Right lobe of liver (tissue), 6 donors: ENCODE measurements at regions not wholly inside any gene's neighbourhood (a gene's known extent, or its start where the extent isn't known, plus 50 kb on each side); places are given as distances from the start of the nearest gene placed in this dataset.

Experiments used
- ATAC-seq, 4 donors: fragments of 200-7000 bp; cut with Tn5 transposase; one replicate each; pipeline ENCODE4 v1.9.1; 2020; ENCODE audit warnings: mild to moderate bottlenecking in 4 of 4, moderate library complexity in 4 of 4
- DNase-seq, 3 donors: peaks; one replicate each; pipeline ENCODE4 v3.0.0-alpha.2; 2020
- H3K27ac ChIP-seq, 3 donors: fragments of 200-600 bp; one replicate each; pipeline ENCODE4 v1.8.0; 2022
- H3K27me3 ChIP-seq, 2 donors: fragments of 200-600 bp; one replicate each; pipeline ENCODE4 v1.8.0; 2022
- H3K36me3 ChIP-seq, 4 donors: fragments of 200-600 bp; sonication (generic) in 1 of 4; one replicate each; pipeline versions ENCODE4 v1.5.1 to v1.8.0; 2017 to 2022; ENCODE audit warnings: control low read depth in 1 of 4
- H3K4me1 ChIP-seq, 4 donors: fragments of 200-600 bp; sonication (generic) in 1 of 4; one replicate each; pipeline versions ENCODE4 v1.5.1 to v1.8.0; 2017 to 2022; ENCODE audit warnings: control low read depth in 1 of 4
- H3K4me3 ChIP-seq, 3 donors: fragments of 200-600 bp; one replicate each; pipeline ENCODE4 v1.8.0; 2022
- H3K9me3 ChIP-seq, 4 donors: fragments of 200-600 bp; sonication (generic) in 1 of 4; one replicate each; pipeline versions ENCODE4 v1.5.1 to v1.8.0; 2017 to 2022; ENCODE audit warnings: control low read depth in 1 of 4
- POLR2A ChIP-seq: fragments of 450-650 bp; IDR thresholded peaks from one replicate; pipeline ENCODE4 v1.6.1; 2017; ENCODE audit warnings: antibody characterized with exemption, mild to moderate bottlenecking
- WGBS: methylation state at CpG from one replicate; pipeline ENCODE4 v1.1.6; 2018; ENCODE audit warnings: low coverage, low lambda C conversion rate; ENCODE audit not compliant: insufficient coverage; ENCODE audit errors: missing lambda C conversion rate; 5-methylcytosine and 5-hydroxymethylcytosine counted together
- intact Hi-C, 2 donors: fragments of 100-400 bp; cut with DNase I; formaldehyde crosslinking; loops; one replicate each; pipeline versions ENCODE4 v1.11.2 to v1.14.1; 2022
- TF ChIP-seq, protein P1 (sequence below), 4 donors: fragments of 200-600 bp in 3 of 4; fragments of 450-650 bp in 1 of 4; IDR thresholded peaks; one replicate each; pipeline versions ENCODE4 v1.5.1 to v1.8.0; 2016 to 2022; ENCODE audit warnings: antibody characterized with exemption in 4 of 4, mild to moderate bottlenecking in 2 of 4
- donor health status: DM: no; HTN: yes; CAD: no.
- donor health status: DM: no; HTN: no; CAD: no.
- donor health status: DM: no; HTN: no; CAD: no.
- donor health status: DM: no; HTN: yes; CAD: no.
- donor health status: DM: no; HTN: yes; CAD: no.

GRCh38 chrX:87327267-87327666 lies 190.3 kb upstream of the KLHL4 start:
- Histone ChIP-seq H3K4me1 (no peaks in the 10 kb centered on the region), H3K9me3 (no peaks in the 10 kb centered on the region), H3K4me3 (no peak overlapping the region), H3K36me3 (no peaks in the 10 kb centered on the region), H3K27me3 (no peaks in the 10 kb centered on the region), H3K27ac (no peak overlapping the region)
- ATAC-seq (peak in 1 of 4 donors; percentile 31), DNase-seq (no peak)
- whole genome bisulfite sequencing, result 17% methylated on average over 2 of the region's 2 CpGs
- no peak for TF ChIP-seq POLR2A
- TF ChIP-seq, protein P1, sequence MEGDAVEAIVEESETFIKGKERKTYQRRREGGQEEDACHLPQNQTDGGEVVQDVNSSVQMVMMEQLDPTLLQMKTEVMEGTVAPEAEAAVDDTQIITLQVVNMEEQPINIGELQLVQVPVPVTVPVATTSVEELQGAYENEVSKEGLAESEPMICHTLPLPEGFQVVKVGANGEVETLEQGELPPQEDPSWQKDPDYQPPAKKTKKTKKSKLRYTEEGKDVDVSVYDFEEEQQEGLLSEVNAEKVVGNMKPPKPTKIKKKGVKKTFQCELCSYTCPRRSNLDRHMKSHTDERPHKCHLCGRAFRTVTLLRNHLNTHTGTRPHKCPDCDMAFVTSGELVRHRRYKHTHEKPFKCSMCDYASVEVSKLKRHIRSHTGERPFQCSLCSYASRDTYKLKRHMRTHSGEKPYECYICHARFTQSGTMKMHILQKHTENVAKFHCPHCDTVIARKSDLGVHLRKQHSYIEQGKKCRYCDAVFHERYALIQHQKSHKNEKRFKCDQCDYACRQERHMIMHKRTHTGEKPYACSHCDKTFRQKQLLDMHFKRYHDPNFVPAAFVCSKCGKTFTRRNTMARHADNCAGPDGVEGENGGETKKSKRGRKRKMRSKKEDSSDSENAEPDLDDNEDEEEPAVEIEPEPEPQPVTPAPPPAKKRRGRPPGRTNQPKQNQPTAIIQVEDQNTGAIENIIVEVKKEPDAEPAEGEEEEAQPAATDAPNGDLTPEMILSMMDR (IDR thresholded peaks at IDR 0.05), result no peak
- intact Hi-C loops, result no loop called here

DNA sequence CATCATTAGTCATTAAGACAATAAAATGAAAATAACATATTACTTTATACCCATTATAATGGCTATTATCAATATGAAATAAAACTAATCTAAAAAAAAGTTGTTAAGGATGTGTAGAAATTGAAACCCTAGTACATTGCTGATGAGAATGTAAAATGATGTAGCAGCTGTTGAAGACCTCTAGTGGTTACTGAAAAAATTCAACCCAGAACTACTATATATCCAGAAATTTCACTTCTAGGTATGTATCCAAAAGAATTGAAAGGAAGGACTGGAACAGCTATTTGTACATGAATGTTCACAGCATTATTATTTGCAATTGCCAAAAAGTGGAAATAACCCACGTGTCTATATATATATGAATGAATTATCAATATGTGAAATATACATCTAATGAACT lies 180.3 kb upstream of the KLHL4 start:
- Histone ChIP-seq H3K27ac (no peak overlapping the region), H3K4me1 (no peaks in the 10 kb centered on the region), H3K36me3 (no peaks in the 10 kb centered on the region), H3K9me3 (no peaks in the 10 kb centered on the region), H3K4me3 (no peak overlapping the region), H3K27me3 (peaks cover 0 to 9% of the 10 kb centered on the region in 2 donors)
- intact Hi-C loops, result no loop called here
- no peak for DNase-seq
- WGBS, result 10% methylated on average over 1 of the region's 1 CpG
- TF ChIP-seq POLR2A, result no peak
- TF ChIP-seq, protein P1 (IDR thresholded peaks at IDR 0.05), result peak in 3 of 4 donors; percentile 11 to 17 (median 15)
- no peak for ATAC-seq

DNA sequence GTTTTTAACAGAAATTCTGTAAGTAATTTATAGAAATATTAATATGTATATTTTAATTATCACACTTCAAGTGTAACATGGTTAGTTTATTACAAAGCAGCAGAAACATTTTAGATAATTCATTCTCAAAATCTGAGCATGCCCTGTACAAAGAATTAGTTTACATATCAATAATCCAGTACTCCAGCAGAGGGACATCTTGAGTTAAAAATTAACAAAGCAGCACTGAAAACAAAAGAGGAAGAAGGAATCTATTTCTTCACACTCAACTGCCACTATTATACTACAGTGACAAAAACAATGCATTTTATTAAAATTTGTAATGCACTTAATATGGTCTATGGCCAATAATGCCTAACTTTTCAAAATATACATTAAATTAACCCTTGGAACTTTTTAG lies 179.1 kb upstream of the KLHL4 start:
- TF ChIP-seq POLR2A, result no peak
- TF ChIP-seq, protein P1 (IDR thresholded peaks at IDR 0.05), result peak; percentile 40 to 56 (median 47)
- intact Hi-C loops, result no loop called here
- H3K4me3 ChIP-seq, result no peak overlapping the region

GRCh38 chrX:87370865-87371264 lies 146.7 kb upstream of the KLHL4 start:
- no CpG with 5 or more reads among the region's 2 CpGs for WGBS
- ATAC-seq (no peak), DNase-seq (no peak)
- Histone ChIP-seq H3K27me3 (no peaks in the 10 kb centered on the region), H3K4me1 (no peaks in the 10 kb centered on the region), H3K9me3 (no peaks in the 10 kb centered on the region), H3K27ac (no peak overlapping the region), H3K36me3 (no peaks in the 10 kb centered on the region), H3K4me3 (no peak overlapping the region)
- intact Hi-C loops, result no loop called here
- TF ChIP-seq, protein P1 (IDR thresholded peaks at IDR 0.05), result no peak
- TF ChIP-seq POLR2A, result no peak

More for the DNA sequence above, 179.1 kb upstream of the KLHL4 start:
- Histone ChIP-seq H3K27me3 (peaks cover 0 to 9% of the 10 kb centered on the region in 2 donors), H3K9me3 (no peaks in the 10 kb centered on the region), H3K27ac (no peak overlapping the region), H3K4me1 (no peaks in the 10 kb centered on the region), H3K36me3 (no peaks in the 10 kb centered on the region)
- no peak for DNase-seq
- peak in 3 of 4 donors; percentile 41 to 78 (median 64) for ATAC-seq

DNA sequence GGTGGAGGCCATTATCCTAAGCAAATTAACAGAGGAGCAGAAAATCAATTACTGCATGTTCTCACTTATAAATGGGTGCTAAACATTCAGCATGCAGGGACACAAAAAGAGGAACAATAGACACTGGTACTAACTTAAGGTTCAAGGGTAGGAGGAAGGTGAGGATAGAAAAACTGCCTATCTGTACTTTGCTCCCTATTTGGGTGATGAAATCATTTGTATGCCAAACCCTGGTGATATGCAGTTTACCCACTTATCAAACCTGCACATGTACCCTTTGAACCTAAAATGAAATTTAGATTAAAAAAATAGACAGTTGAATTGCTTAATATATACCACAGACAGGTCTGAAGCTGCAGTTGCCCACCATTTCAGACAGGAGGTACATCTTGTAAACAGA lies 143.3 kb upstream of the KLHL4 start:
- Histone ChIP-seq H3K9me3 (no peaks in the 10 kb centered on the region), H3K27me3 (no peaks in the 10 kb centered on the region), H3K27ac (no peak overlapping the region), H3K4me3 (no peak overlapping the region), H3K4me1 (no peaks in the 10 kb centered on the region), H3K36me3 (no peaks in the 10 kb centered on the region)
- ATAC-seq, result peak; percentile 45 to 92 (median 68)
- intact Hi-C loops, result no loop called here
- TF ChIP-seq, protein P1 (IDR thresholded peaks at IDR 0.05), result no peak
- no peak for TF ChIP-seq POLR2A
- no peak for DNase-seq
